ENCODE measurements at regions not wholly inside any gene's neighbourhood (a gene's known extent, or its start where the extent isn't known, plus 50 kb on each side); places are given as distances from the start of the nearest gene placed in this dataset.

DNA sequence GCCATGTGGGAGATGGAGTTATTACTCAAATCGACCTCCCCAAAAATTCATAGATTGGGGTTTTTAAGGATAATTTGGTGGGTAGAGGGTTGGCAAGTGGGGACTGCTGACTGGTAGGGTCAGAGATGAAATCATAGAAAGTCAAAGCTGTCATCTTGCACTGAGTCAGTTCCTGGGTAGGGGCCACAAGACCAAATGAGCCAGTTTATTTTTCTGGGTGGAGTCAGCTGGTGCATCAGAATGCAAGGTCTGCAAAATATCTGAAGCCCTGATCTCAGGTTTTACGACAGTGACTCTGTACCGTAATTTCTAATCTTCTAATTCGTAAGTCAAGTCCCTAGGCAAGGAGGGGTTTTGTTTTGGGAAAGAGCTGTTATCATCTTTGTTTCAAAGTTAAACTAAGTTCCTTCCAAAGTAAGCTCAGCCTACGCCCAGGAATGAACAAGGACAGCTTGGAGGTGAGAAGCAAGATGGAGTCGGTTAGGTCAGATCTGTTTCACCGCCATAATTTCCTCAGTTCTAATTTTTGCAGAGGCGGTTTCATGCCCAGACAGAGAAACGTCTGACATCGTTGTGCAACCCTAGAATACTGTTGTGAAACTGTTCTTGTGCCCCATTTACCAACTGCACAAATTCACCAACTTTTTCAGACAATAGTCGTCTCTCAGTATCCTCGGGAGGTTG, 104.5 kb upstream of the SFSWAP start (continued):
- TF ChIP-seq CHD4 (IDR thresholded peaks at IDR 0.05; ENCODE audit: insufficient read depth, insufficient replicate concordance, low read depth, low read length, poor library complexity, severe bottlenecking) (no peak), TBL1XR1 (IDR thresholded peaks at IDR 0.05; ENCODE audit: low read length in 2 of 2) (no peak), THAP12 (CRISPR knock-in tag; IDR thresholded peaks at IDR 0.05) (no peak), RBBP5 (IDR thresholded peaks at IDR 0.05; ENCODE audit: borderline replicate concordance, insufficient read depth, low read length, poor library complexity, severe bottlenecking) (no peak), SMARCA5 (IDR thresholded peaks at IDR 0.05) (no peak), CEBPZ (IDR thresholded peaks at IDR 0.05; ENCODE audit: borderline replicate concordance, low read depth, low read length) (no peak), BCOR (IDR thresholded peaks at IDR 0.05) (no peak), NFIX (CRISPR knock-in tag; IDR thresholded peaks at IDR 0.05; ENCODE audit: low read depth) (no peak; the same call in 1 of the 2 replicates), NCOR1 (IDR thresholded peaks at IDR 0.05) (no peak), SREBF2 (CRISPR knock-in tag; IDR thresholded peaks at IDR 0.05) (no peak), MCM5 (IDR thresholded peaks at IDR 0.05; ENCODE audit: low read depth) (no peak), FOXP1 (CRISPR knock-in tag; IDR thresholded peaks at IDR 0.05) (no peak), MCM7 (IDR thresholded peaks at IDR 0.05) (no peak), U2AF2 (optimal IDR thresholded peaks at IDR 0.05; ENCODE audit: low read depth, low read length) (no peak), PCBP1 (IDR thresholded peaks at IDR 0.05; ENCODE audit: low read depth, low read length, poor library complexity, severe bottlenecking) (no peak), ZNF644 (tag; IDR thresholded peaks at IDR 0.05; ENCODE audit: low read depth) (peak; percentile 89), ZNF766 (CRISPR knock-in tag; conservative IDR thresholded peaks at IDR 0.05) (peak; percentile 95)
- TF ChIP-seq, protein P1, sequence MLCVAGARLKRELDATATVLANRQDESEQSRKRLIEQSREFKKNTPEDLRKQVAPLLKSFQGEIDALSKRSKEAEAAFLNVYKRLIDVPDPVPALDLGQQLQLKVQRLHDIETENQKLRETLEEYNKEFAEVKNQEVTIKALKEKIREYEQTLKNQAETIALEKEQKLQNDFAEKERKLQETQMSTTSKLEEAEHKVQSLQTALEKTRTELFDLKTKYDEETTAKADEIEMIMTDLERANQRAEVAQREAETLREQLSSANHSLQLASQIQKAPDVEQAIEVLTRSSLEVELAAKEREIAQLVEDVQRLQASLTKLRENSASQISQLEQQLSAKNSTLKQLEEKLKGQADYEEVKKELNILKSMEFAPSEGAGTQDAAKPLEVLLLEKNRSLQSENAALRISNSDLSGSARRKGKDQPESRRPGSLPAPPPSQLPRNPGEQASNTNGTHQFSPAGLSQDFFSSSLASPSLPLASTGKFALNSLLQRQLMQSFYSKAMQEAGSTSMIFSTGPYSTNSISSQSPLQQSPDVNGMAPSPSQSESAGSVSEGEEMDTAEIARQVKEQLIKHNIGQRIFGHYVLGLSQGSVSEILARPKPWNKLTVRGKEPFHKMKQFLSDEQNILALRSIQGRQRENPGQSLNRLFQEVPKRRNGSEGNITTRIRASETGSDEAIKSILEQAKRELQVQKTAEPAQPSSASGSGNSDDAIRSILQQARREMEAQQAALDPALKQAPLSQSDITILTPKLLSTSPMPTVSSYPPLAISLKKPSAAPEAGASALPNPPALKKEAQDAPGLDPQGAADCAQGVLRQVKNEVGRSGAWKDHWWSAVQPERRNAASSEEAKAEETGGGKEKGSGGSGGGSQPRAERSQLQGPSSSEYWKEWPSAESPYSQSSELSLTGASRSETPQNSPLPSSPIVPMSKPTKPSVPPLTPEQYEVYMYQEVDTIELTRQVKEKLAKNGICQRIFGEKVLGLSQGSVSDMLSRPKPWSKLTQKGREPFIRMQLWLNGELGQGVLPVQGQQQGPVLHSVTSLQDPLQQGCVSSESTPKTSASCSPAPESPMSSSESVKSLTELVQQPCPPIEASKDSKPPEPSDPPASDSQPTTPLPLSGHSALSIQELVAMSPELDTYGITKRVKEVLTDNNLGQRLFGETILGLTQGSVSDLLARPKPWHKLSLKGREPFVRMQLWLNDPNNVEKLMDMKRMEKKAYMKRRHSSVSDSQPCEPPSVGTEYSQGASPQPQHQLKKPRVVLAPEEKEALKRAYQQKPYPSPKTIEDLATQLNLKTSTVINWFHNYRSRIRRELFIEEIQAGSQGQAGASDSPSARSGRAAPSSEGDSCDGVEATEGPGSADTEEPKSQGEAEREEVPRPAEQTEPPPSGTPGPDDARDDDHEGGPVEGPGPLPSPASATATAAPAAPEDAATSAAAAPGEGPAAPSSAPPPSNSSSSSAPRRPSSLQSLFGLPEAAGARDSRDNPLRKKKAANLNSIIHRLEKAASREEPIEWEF (CRISPR knock-in tag; IDR thresholded peaks at IDR 0.05): peak; percentile 72; the same call in 1 of the 2 replicates
